ENCODE measurements at regions not wholly inside any gene's neighbourhood (a gene's known extent, or its start where the extent isn't known, plus 50 kb on each side); places are given as distances from the start of the nearest gene placed in this dataset.

DNA sequence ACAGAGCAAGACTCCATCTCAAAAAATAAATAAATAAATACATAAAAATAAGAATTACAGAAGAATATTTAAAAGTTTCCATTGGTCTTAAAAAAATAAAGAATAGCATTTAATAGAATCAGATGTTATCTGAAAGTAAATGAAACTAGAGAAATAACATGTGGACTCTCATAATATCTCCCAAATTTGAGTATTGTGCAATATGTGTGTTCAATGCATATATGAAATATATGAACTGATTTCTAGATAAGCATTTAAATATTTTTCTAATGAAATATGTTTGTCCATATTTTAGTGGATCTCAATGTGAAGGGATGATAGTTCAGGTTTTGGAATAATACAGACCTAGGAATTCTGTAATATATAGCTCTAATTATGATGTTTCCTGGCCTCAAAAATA lies 265.9 kb upstream of the PMFBP1 start:
- peaks cover 4% of the 10 kb centered on the region for H3K36me3 Mint-ChIP-seq (ENCODE audit: low read depth, unreplicated experiment)
- no peaks in the 10 kb centered on the region for H3K27me3 Mint-ChIP-seq (ENCODE audit: unreplicated experiment)
- H3K4me3 Mint-ChIP-seq (ENCODE audit: unreplicated experiment): no peak overlapping the region
- TF ChIP-seq, protein P1, sequence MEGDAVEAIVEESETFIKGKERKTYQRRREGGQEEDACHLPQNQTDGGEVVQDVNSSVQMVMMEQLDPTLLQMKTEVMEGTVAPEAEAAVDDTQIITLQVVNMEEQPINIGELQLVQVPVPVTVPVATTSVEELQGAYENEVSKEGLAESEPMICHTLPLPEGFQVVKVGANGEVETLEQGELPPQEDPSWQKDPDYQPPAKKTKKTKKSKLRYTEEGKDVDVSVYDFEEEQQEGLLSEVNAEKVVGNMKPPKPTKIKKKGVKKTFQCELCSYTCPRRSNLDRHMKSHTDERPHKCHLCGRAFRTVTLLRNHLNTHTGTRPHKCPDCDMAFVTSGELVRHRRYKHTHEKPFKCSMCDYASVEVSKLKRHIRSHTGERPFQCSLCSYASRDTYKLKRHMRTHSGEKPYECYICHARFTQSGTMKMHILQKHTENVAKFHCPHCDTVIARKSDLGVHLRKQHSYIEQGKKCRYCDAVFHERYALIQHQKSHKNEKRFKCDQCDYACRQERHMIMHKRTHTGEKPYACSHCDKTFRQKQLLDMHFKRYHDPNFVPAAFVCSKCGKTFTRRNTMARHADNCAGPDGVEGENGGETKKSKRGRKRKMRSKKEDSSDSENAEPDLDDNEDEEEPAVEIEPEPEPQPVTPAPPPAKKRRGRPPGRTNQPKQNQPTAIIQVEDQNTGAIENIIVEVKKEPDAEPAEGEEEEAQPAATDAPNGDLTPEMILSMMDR (IDR thresholded peaks at IDR 0.05; ENCODE audit: unreplicated experiment): no peak
- DNase-seq (ENCODE audit: low spot score): no peak
- no peaks in the 10 kb centered on the region for H3K9me3 Mint-ChIP-seq (ENCODE audit: unreplicated experiment)
- H3K27ac Mint-ChIP-seq (ENCODE audit: unreplicated experiment): no peak overlapping the region
- H3K4me1 Mint-ChIP-seq (ENCODE audit: unreplicated experiment): no peaks in the 10 kb centered on the region

DNA sequence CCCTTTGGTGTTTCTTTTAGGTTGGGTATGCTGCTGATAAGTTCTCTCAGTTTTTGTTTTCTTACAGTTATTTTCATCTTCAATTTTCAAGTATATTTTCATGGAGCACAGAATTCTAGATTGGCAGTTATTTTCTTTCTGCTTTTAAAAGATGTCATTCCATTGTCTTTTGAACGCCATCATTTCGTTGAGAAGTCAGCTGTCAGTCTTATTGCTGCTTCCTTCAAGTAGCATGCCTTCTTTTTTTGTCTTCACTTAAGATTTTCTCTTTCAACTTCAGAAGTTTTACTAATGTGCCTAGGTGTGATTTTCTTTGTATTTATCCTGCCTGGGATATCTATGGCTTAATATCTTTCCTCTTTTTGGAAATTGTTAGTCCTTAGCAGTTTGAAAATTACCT lies 262.2 kb upstream of the PMFBP1 start:
- Mint-ChIP-seq H3K36me3 (ENCODE audit: low read depth, unreplicated experiment) (peaks cover 4% of the 10 kb centered on the region), H3K27ac (ENCODE audit: unreplicated experiment) (no peak overlapping the region), H3K4me3 (ENCODE audit: unreplicated experiment) (no peak overlapping the region), H3K4me1 (ENCODE audit: unreplicated experiment) (no peaks in the 10 kb centered on the region), H3K27me3 (ENCODE audit: unreplicated experiment) (no peaks in the 10 kb centered on the region), H3K9me3 (ENCODE audit: unreplicated experiment) (no peaks in the 10 kb centered on the region)
- DNase-seq (ENCODE audit: low spot score): no peak
- TF ChIP-seq, protein P1 (IDR thresholded peaks at IDR 0.05; ENCODE audit: unreplicated experiment): no peak

- Mint-ChIP-seq H3K4me1 (ENCODE audit: unreplicated experiment) (no peaks in the 10 kb centered on the region), H3K27me3 (ENCODE audit: unreplicated experiment) (no peaks in the 10 kb centered on the region), H3K36me3 (ENCODE audit: low read depth, unreplicated experiment) (peaks cover 4% of the 10 kb centered on the region), H3K27ac (ENCODE audit: unreplicated experiment) (no peak overlapping the region), H3K9me3 (ENCODE audit: unreplicated experiment) (no peaks in the 10 kb centered on the region), H3K4me3 (ENCODE audit: unreplicated experiment) (no peak overlapping the region)
- no peak for DNase-seq (ENCODE audit: low spot score)
- TF ChIP-seq, protein P1 (IDR thresholded peaks at IDR 0.05; ENCODE audit: unreplicated experiment): no peak
Observed at GRCh38 chr16:72430121-72430520, 258.2 kb upstream of the PMFBP1 start.

DNA sequence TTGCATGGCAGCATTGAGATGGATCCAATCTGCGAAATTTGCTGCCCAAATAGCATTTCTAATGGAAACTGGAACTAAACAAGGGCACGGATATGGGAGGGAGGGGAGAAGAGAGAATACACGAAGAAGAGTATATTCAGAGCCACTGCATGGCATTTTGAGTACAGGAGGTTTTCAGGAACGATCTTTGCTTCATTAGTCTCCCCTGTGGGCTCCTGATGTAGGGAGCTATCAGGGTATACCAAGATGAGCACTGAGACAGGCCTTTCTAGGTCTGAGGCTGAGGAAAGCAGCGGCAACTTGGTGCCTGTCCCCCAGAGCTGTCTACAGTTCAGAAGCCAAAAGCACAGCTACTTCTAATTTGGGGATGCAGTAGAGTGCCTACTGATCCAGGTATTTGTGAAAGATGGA lies 257.7 kb upstream of the PMFBP1 start:
- Mint-ChIP-seq H3K4me1 (ENCODE audit: unreplicated experiment) (no peaks in the 10 kb centered on the region), H3K27me3 (ENCODE audit: unreplicated experiment) (no peaks in the 10 kb centered on the region), H3K27ac (ENCODE audit: unreplicated experiment) (no peak overlapping the region), H3K9me3 (ENCODE audit: unreplicated experiment) (no peaks in the 10 kb centered on the region), H3K4me3 (ENCODE audit: unreplicated experiment) (no peak overlapping the region), H3K36me3 (ENCODE audit: low read depth, unreplicated experiment) (peaks cover 4% of the 10 kb centered on the region)
- TF ChIP-seq, protein P1 (IDR thresholded peaks at IDR 0.05; ENCODE audit: unreplicated experiment): no peak
- DNase-seq (ENCODE audit: low spot score): no peak

DNA sequence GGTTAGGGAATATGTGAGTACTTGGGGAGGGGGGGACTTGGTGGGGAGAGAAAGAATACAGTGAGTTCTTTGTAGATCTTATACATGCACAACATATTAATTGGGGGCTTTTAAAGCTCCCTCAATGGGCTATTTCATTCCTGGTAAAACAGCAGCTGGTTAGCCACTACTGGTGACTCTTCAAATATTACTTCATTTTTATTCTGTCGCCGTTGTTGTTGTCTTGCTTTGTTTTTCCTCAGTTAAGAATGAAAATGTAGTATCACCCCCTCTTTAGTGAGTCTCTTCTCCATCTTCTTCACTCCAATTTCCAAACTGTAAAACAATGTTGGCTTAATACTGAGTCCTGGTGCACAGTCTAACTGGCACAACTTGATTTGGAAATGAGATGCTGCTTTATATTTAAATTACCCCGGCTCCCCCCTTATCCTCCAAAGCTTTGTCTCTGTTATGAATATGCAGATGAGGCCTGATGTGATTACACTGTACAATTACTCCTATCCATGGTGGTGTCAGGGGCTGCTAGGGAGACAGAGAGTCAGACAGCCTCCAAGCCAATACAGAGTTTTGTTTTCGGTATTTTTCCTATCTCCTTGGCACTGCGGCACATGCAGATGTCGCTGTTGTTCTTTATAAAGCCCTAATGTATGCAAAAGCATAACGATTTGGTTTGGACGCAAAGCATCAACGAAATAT lies 256.9 kb upstream of the PMFBP1 start:
- no peak for DNase-seq (ENCODE audit: low spot score)
- Mint-ChIP-seq H3K36me3 (ENCODE audit: low read depth, unreplicated experiment) (peaks cover under 1% of the 10 kb centered on the region), H3K4me1 (ENCODE audit: unreplicated experiment) (no peaks in the 10 kb centered on the region), H3K4me3 (ENCODE audit: unreplicated experiment) (no peak overlapping the region), H3K9me3 (ENCODE audit: unreplicated experiment) (no peaks in the 10 kb centered on the region), H3K27ac (ENCODE audit: unreplicated experiment) (no peak overlapping the region), H3K27me3 (ENCODE audit: unreplicated experiment) (no peaks in the 10 kb centered on the region)
- TF ChIP-seq, protein P1 (IDR thresholded peaks at IDR 0.05; ENCODE audit: unreplicated experiment): no peak

Data from endothelial cell (in vitro differentiated cells).